NB4 (cell line): ENCODE measurements at regions not wholly inside any gene's neighbourhood (a gene's known extent, or its start where the extent isn't known, plus 50 kb on each side); places are given as distances from the start of the nearest gene placed in this dataset.

Source experiments
- DNase-seq: peaks from one replicate; pipeline ENCODE4 v3.0.0; 2010; ENCODE audit warnings: low read depth
- H3K4me3 ChIP-seq: one replicate; pipeline ENCODE4 v1.5.1; 2011; ENCODE audit warnings: mild to moderate bottlenecking, low read depth, low read length, moderate library complexity
- CTCF ChIP-seq: IDR thresholded peaks from one replicate; pipeline ENCODE4 v1.5.1; 2012; ENCODE audit warnings: low read depth, low read length
- MAX ChIP-seq: IDR thresholded peaks from 2 replicates; pipeline ENCODE4 v1.6.1; 2011; ENCODE audit warnings: low read depth, low read length
- MYC ChIP-seq: IDR thresholded peaks from 2 replicates; pipeline ENCODE4 v1.6.1; 2011; ENCODE audit warnings: low read depth, low read length
- POLR2A ChIP-seq: IDR thresholded peaks from 2 replicates; pipeline ENCODE4 v1.6.1; 2011; ENCODE audit warnings: mild to moderate bottlenecking; ENCODE audit not compliant: insufficient read length; ENCODE audit errors: extremely low read depth

GRCh38 chr1:194341587-194341986 is 1155.2 kb upstream of the B3GALT2 start:
- DNase-seq: no peak
- TF ChIP-seq POLR2A: no peak
- TF ChIP-seq CTCF: no peak
- TF ChIP-seq MAX: no peak
- TF ChIP-seq MYC: no peak
- H3K4me3 ChIP-seq: no peak overlapping the region

GRCh38 chr1:194339471-194339870 is 1153.1 kb upstream of the B3GALT2 start:
- DNase-seq: no peak
- H3K4me3 ChIP-seq: no peak overlapping the region
- TF ChIP-seq POLR2A (no peak), MAX (no peak), CTCF (no peak), MYC (no peak)

- no peak overlapping the region for H3K4me3 ChIP-seq
- TF ChIP-seq POLR2A (no peak), MAX (no peak), MYC (no peak), CTCF (no peak)
- DNase-seq: no peak
These were observed 1152.0 kb upstream of the B3GALT2 start for GRCh38 chr1:194338241-194338948.

- TF ChIP-seq POLR2A (no peak), MYC (no peak), CTCF (no peak), MAX (no peak)
- no peak for DNase-seq
- no peak overlapping the region for H3K4me3 ChIP-seq
These were observed 1146.8 kb upstream of the B3GALT2 start for GRCh38 chr1:194333240-194333639.

- no peak overlapping the region for H3K4me3 ChIP-seq
- no peak for TF ChIP-seq CTCF
- TF ChIP-seq MAX: no peak
- TF ChIP-seq MYC: no peak
- TF ChIP-seq POLR2A: no peak
- DNase-seq: no peak
These were observed 1145.3 kb upstream of the B3GALT2 start for GRCh38 chr1:194331758-194332157.

- H3K4me3 ChIP-seq: no peak overlapping the region
- no peak for TF ChIP-seq MAX
- no peak for TF ChIP-seq CTCF
- TF ChIP-seq POLR2A: no peak
- no peak for TF ChIP-seq MYC
- DNase-seq: no peak
These were observed 1136.3 kb upstream of the B3GALT2 start for GRCh38 chr1:194322751-194323150.
